ENCODE measurements at regions not wholly inside any gene's neighbourhood (a gene's known extent, or its start where the extent isn't known, plus 50 kb on each side); places are given as distances from the start of the nearest gene placed in this dataset.

DNA sequence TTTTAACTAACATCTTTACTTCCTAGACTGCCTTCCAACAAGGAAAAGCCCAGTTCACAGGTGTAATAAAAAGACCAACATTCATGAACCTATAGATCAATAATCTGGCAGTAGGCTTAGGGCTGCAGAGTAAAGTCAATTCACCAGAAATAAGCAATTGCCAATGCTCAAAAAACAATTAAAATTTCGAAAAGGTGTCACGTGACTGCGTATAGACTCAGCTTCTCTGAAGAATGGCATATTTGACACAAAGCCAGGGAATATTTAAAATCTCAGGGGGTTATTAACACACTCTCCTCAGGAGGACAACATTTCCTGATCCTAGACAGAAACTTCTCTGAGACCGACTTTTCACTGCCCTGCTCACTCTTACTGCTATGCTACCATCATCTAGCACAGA, 245.2 kb upstream of the LRATD1 start:
- Histone ChIP-seq H3K4me1 (no peaks in the 10 kb centered on the region), H3K27me3 (no peaks in the 10 kb centered on the region), H3K27ac (no peak overlapping the region), H3K36me3 (no peaks in the 10 kb centered on the region), H3K9me3 (no peaks in the 10 kb centered on the region), H3K4me3 (no peak overlapping the region)
- 76 to 82% methylated on average over 4 of the region's 4 CpGs for WGBS, 2 donors
- TF ChIP-seq POLR2A (IDR thresholded peaks at IDR 0.05): no peak
- TF ChIP-seq, protein P1, sequence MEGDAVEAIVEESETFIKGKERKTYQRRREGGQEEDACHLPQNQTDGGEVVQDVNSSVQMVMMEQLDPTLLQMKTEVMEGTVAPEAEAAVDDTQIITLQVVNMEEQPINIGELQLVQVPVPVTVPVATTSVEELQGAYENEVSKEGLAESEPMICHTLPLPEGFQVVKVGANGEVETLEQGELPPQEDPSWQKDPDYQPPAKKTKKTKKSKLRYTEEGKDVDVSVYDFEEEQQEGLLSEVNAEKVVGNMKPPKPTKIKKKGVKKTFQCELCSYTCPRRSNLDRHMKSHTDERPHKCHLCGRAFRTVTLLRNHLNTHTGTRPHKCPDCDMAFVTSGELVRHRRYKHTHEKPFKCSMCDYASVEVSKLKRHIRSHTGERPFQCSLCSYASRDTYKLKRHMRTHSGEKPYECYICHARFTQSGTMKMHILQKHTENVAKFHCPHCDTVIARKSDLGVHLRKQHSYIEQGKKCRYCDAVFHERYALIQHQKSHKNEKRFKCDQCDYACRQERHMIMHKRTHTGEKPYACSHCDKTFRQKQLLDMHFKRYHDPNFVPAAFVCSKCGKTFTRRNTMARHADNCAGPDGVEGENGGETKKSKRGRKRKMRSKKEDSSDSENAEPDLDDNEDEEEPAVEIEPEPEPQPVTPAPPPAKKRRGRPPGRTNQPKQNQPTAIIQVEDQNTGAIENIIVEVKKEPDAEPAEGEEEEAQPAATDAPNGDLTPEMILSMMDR (IDR thresholded peaks at IDR 0.05): no peak
- TF ChIP-seq EP300 (IDR thresholded peaks at IDR 0.05): no peak
- no peak for DNase-seq (ENCODE audit: low spot score in 2 of 2)

DNA sequence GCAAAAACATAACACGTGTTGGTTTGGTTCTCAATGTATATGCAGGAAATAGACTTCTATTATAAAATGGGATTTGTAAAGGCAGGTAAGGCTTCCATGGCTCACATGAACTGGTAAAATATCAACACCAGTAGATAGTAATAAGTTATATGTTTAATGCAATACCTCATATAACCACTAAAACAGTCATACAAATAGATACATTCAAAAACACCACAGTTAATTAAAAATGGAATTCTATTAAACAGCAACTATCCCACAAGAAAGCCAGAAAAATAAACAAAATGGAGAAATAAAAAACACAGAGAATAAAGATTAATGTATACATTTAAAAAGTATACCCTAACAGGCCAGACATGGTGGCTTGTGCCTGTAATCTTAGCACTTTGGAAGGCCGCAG, 243.8 kb upstream of the LRATD1 start:
- H3K9me3 ChIP-seq: no peaks in the 10 kb centered on the region
- H3K27ac ChIP-seq: no peak overlapping the region
- H3K4me3 ChIP-seq: no peak overlapping the region
- TF ChIP-seq POLR2A (IDR thresholded peaks at IDR 0.05) (no peak), EP300 (IDR thresholded peaks at IDR 0.05) (no peak)
- TF ChIP-seq, protein P1 (IDR thresholded peaks at IDR 0.05): no peak
- no peaks in the 10 kb centered on the region for H3K27me3 ChIP-seq
- no peaks in the 10 kb centered on the region for H3K4me1 ChIP-seq
- no peaks in the 10 kb centered on the region for H3K36me3 ChIP-seq
- 86 to 90% methylated on average over 2 of the region's 2 CpGs for WGBS, 2 donors
- no peak for DNase-seq (ENCODE audit: low spot score in 2 of 2)

DNA sequence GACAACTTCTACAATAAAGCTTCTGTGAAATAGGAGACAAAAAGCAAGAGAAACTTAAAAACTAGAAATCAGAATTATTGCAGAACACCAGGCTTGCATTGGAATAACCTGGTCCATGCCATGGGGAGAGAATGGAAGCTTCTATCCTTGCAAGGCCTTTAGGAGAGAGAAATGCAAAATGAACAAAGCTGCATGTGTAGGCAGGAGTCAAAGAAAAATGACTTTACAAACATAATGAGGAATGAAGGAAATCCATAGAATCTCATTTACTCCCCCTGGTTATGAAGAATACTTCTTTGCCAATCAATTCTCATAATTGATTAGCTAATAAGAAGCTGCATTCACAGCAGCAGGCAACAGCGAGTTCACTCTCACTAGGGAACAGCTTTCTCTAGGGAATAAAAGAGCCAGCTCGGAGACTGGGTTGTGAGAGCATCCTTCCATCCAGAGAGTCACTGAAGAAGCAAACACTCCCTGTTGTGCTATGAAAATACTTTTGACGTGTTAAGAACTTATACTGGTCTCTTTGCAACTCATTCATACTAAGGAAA, 235.9 kb upstream of the LRATD1 start:
- H3K9me3 ChIP-seq: no peaks in the 10 kb centered on the region
- no peaks in the 10 kb centered on the region for H3K4me1 ChIP-seq
- DNase-seq (ENCODE audit: low spot score in 2 of 2): no peak
- TF ChIP-seq POLR2A (IDR thresholded peaks at IDR 0.05) (no peak), EP300 (IDR thresholded peaks at IDR 0.05) (no peak)
- TF ChIP-seq, protein P1 (IDR thresholded peaks at IDR 0.05): no peak
- H3K36me3 ChIP-seq: no peaks in the 10 kb centered on the region
- H3K4me3 ChIP-seq: no peak overlapping the region
- H3K27ac ChIP-seq: no peak overlapping the region
- 49 to 65% methylated on average over 3 of the region's 3 CpGs for WGBS, 2 donors
- H3K27me3 ChIP-seq: no peaks in the 10 kb centered on the region

DNA sequence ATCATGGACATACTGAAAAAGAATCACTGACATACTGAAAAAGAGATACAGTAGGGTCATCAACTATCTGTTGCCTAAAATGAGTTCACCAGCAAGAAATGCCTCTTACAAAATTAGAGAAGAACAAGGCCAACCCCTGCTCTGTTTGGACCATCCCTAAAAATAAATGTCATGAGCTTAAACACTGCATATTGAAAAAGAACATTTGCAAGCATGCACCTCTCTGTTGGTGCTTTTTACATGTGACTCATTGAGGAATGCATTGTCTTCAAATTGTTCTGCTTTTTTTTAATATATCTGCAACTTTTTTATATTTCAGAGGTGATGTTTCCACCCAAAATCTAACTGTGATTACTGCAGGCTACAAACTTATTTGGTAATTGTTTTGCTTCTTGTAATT, 233.9 kb upstream of the LRATD1 start:
- no peak overlapping the region for H3K4me3 ChIP-seq
- TF ChIP-seq, protein P1 (IDR thresholded peaks at IDR 0.05): no peak
- TF ChIP-seq POLR2A (IDR thresholded peaks at IDR 0.05) (no peak), EP300 (IDR thresholded peaks at IDR 0.05) (no peak)
- no peaks in the 10 kb centered on the region for H3K36me3 ChIP-seq
- no peak overlapping the region for H3K27ac ChIP-seq
- no peak for DNase-seq (ENCODE audit: low spot score in 2 of 2)
- no peaks in the 10 kb centered on the region for H3K9me3 ChIP-seq
- no peaks in the 10 kb centered on the region for H3K4me1 ChIP-seq
- H3K27me3 ChIP-seq: no peaks in the 10 kb centered on the region

DNA sequence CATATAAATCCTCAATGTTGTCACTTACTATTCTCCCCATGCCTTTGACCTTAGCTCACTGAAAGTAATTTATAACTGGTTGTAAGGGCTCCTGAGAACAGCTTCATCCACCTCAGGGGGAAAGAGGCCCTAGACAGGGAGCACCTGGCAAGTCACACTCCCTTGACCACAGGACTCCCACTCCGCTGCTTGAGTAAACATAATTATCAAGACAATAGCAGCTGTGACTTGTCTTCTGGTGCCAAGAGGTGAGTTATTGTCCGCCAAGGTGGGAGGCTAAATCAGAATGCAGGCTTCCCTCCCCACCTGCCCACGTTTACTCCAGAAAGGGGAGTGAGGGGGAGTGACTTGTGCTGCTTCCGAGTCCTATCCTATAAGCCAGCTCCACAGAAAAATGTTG, 230.6 kb upstream of the LRATD1 start:
- H3K9me3 ChIP-seq: no peaks in the 10 kb centered on the region
- H3K4me3 ChIP-seq: no peak overlapping the region
- H3K36me3 ChIP-seq: no peaks in the 10 kb centered on the region
- TF ChIP-seq, protein P1 (IDR thresholded peaks at IDR 0.05): no peak
- H3K27me3 ChIP-seq: no peaks in the 10 kb centered on the region
- H3K27ac ChIP-seq: no peak overlapping the region
- WGBS, 2 donors: 21 to 33% methylated on average over 4 of the region's 4 CpGs
- no peak for DNase-seq (ENCODE audit: low spot score in 2 of 2)
- no peaks in the 10 kb centered on the region for H3K4me1 ChIP-seq

Measured in tibial nerve (tissue), 4 donors.